ENCODE measurements at regions not wholly inside any gene's neighbourhood (a gene's known extent, or its start where the extent isn't known, plus 50 kb on each side); places are given as distances from the start of the nearest gene placed in this dataset.

GRCh38 chr20:18972251-18972876, 158.8 kb downstream of the SCP2D1 start (continued):
- no peak for TF ChIP-seq ZNF532 (CRISPR knock-in tag; IDR thresholded peaks at IDR 0.05; ENCODE audit: borderline replicate concordance)
- no peak for TF ChIP-seq MLX (CRISPR knock-in tag; IDR thresholded peaks at IDR 0.05)
- no peak for TF ChIP-seq STAT6 (CRISPR knock-in tag; conservative IDR thresholded peaks at IDR 0.05; ENCODE audit: low read depth)
- TF ChIP-seq ZBTB21 (CRISPR knock-in tag; IDR thresholded peaks at IDR 0.05; ENCODE audit: borderline replicate concordance) = no peak
- TF ChIP-seq RORB (CRISPR knock-in tag; IDR thresholded peaks at IDR 0.05) = no peak
- TF ChIP-seq HMGXB4 (CRISPR knock-in tag; IDR thresholded peaks at IDR 0.05) = no peak
- no peak for TF ChIP-seq FOXJ3 (CRISPR knock-in tag; IDR thresholded peaks at IDR 0.05; ENCODE audit: borderline replicate concordance)
- no peak for TF ChIP-seq ZNF138 (CRISPR knock-in tag; conservative IDR thresholded peaks at IDR 0.05)
- no peak for TF ChIP-seq ERG (CRISPR knock-in tag; IDR thresholded peaks at IDR 0.05)
- no peak for TF ChIP-seq CTCF (IDR thresholded peaks at IDR 0.05)
- no peak for TF ChIP-seq NFATC4 (CRISPR knock-in tag; IDR thresholded peaks at IDR 0.05)

GRCh38 chr20:18973529-18974173, 160.1 kb downstream of the SCP2D1 start:
- Mint-ChIP-seq H3K27ac (no peak overlapping the region), H3K4me3 (no peak overlapping the region), H3K9me3 (no peaks in the 10 kb centered on the region; the same call in 1 of the 2 replicates), H3K36me3 (no peaks in the 10 kb centered on the region), H3K27me3 (ENCODE audit: low read depth) (no peaks in the 10 kb centered on the region), H3K4me1 (peaks cover 5% of the 10 kb centered on the region; the same call in 1 of the 2 replicates)
- ChIA-PET CTCF (no interaction called here), POLR2A (interaction anchor here (0.5 kb wide), 1 partner anchor 283 kb away, joined by 4 read pairs; no protein-coding TSS in a partner anchor)
- ATAC-seq = no peak
- no peak for TF ChIP-seq GRHL2 (CRISPR knock-in tag; IDR thresholded peaks at IDR 0.05; ENCODE audit: insufficient replicate concordance, severe bottlenecking)
- TF ChIP-seq NFYB (CRISPR knock-in tag; conservative IDR thresholded peaks at IDR 0.05; ENCODE audit: low read depth) = no peak
- DNase-seq (ENCODE audit: low spot score) = no peak

Measured in WTC11 (cell line).